Peyer's patch (tissue), 4 donors: ENCODE measurements at regions not wholly inside any gene's neighbourhood (a gene's known extent, or its start where the extent isn't known, plus 50 kb on each side); places are given as distances from the start of the nearest gene placed in this dataset.
A peak's percentile ranks its signal among the peaks of the same experiment; 100 is the strongest.

Experiments
- DNase-seq, 3 donors: peaks; one replicate each; pipeline ENCODE4 v3.0.0-alpha.2; 2017 to 2019
- H3K27ac ChIP-seq, 4 donors: fragments of 200-600 bp; sonication (generic); one replicate each; pipeline ENCODE4 v1.5.1; 2016 to 2019
- H3K27me3 ChIP-seq, 2 donors: fragments of 200-600 bp; sonication (generic); one replicate each; pipeline ENCODE4 v1.5.1; 2019
- H3K36me3 ChIP-seq, 3 donors: fragments of 200-600 bp; sonication (generic); one replicate each; pipeline ENCODE4 v1.5.1; 2016 to 2019
- H3K4me1 ChIP-seq, 4 donors: fragments of 200-600 bp; sonication (generic); one replicate each; pipeline ENCODE4 v1.5.1; 2016 to 2019
- H3K4me3 ChIP-seq, 4 donors: fragments of 200-600 bp; sonication (generic); 1 replicate in 3 of 4; 2 replicates in 1 of 4; pipeline ENCODE4 v1.5.1; 2016 to 2019; ENCODE audit warnings: mild to moderate bottlenecking in 1 of 4
- H3K9me3 ChIP-seq, 4 donors: fragments of 200-600 bp; sonication (generic); one replicate each; pipeline ENCODE4 v1.5.1; 2016 to 2019; ENCODE audit warnings: mild to moderate bottlenecking in 1 of 4
- POLR2A ChIP-seq, 2 donors: fragments of 450-650 bp; IDR thresholded peaks; one replicate each; pipeline ENCODE4 v1.5.1; 2017; ENCODE audit warnings: antibody characterized with exemption in 2 of 2, mild to moderate bottlenecking in 2 of 2, moderate library complexity in 2 of 2
- TF ChIP-seq, protein P1 (sequence below), 6 experiments: fragments of 450-650 bp in 4 of 6; fragments of 200-600 bp in 2 of 6; sonication (generic) in 1 of 6; IDR thresholded peaks; one replicate each; pipeline ENCODE4 v1.5.1; 2017 to 2019; ENCODE audit warnings: antibody characterized with exemption in 6 of 6, mild to moderate bottlenecking in 3 of 6, moderate library complexity in 1 of 6

DNA sequence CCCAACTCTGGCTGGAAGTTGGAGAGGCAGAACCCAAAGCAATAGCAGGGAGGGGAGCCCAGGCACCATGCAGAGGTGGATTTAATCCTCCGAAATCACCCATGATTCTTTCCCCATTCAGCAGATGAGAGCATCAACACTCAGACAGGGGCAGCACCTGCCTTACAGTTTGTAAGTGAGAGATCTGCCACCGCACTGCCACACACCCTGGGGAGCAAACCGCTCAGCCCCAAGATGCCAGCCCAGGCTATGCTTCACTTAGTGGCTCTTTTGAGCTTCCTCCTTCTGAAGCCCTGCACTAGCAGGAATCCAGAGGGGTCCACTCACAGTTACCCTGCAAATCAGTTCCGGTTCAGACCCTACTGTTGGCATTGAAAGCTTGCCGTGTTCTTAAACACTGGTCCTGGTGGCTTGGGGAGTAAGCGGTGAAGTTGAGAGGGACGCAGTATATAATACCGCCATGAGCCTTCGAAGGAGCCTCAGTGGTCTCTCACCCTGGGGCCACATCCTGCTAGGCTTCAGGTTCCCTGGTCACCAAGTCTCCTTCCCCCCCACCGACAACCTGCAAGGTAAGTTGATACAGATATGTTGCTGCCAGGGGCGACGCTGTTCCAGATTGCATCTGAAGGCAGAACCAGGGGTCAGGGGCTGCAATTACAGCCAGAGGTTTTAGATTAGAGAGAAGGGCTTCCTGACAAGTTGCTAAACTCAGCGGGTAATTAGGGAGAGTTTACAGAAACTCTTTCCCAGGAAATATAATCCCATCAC, 72.0 kb upstream of the CCND2 start:
- no peaks in the 10 kb centered on the region for H3K9me3 ChIP-seq
- H3K36me3 ChIP-seq: no peaks in the 10 kb centered on the region
- no peaks in the 10 kb centered on the region for H3K4me1 ChIP-seq
- H3K27me3 ChIP-seq: no peaks in the 10 kb centered on the region
- no peak for TF ChIP-seq POLR2A (IDR thresholded peaks at IDR 0.05)
- TF ChIP-seq, protein P1, sequence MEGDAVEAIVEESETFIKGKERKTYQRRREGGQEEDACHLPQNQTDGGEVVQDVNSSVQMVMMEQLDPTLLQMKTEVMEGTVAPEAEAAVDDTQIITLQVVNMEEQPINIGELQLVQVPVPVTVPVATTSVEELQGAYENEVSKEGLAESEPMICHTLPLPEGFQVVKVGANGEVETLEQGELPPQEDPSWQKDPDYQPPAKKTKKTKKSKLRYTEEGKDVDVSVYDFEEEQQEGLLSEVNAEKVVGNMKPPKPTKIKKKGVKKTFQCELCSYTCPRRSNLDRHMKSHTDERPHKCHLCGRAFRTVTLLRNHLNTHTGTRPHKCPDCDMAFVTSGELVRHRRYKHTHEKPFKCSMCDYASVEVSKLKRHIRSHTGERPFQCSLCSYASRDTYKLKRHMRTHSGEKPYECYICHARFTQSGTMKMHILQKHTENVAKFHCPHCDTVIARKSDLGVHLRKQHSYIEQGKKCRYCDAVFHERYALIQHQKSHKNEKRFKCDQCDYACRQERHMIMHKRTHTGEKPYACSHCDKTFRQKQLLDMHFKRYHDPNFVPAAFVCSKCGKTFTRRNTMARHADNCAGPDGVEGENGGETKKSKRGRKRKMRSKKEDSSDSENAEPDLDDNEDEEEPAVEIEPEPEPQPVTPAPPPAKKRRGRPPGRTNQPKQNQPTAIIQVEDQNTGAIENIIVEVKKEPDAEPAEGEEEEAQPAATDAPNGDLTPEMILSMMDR (IDR thresholded peaks at IDR 0.05): no peak
- DNase-seq: peak in 1 of 3 donors; percentile 26
- H3K27ac ChIP-seq: no peak overlapping the region
- H3K4me3 ChIP-seq: no peak overlapping the region

DNA sequence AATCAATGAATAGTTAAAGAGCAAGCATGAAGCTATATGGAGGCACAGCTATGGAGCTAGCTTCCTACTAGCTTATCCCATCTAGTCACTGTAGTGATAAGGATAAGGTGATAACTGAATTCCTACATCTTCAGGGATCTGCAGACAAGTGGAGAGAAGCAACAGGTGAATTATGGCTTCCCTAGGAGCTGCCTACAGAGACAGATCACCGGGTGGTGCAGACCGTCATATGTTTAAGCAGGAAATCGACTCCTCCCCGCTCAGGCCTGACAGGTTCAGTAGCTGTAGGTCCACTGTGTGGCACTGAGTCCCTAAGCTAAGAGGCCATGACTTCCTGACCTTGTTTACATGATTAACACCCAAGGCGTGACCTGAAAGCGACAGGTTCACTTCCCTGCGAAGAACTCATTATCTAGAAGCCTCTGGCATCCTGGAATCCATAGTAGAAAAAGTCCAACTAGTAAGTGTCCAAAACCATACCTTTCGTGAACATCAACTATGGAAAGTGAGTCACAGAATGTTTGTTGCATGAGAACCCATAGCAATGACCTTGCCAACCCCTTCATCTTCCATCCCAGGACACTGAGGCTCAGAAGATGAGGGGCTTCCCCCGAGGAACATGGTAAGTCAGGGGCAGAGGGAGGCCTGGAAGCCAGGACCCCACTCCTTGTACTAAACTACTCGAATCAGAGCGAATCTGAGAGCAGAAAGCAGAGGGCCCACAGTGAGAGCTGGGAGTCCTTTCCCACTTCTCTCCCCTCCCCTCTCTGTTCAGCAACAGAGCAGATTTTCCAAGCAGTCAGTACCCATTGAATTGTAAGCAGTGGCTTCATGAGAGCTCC, 75.4 kb upstream of the CCND2 start:
- Histone ChIP-seq H3K4me1 (no peaks in the 10 kb centered on the region), H3K4me3 (no peak overlapping the region), H3K36me3 (no peaks in the 10 kb centered on the region), H3K9me3 (no peaks in the 10 kb centered on the region), H3K27ac (no peak overlapping the region), H3K27me3 (no peaks in the 10 kb centered on the region)
- TF ChIP-seq, protein P1 (IDR thresholded peaks at IDR 0.05): no peak
- no peak for TF ChIP-seq POLR2A (IDR thresholded peaks at IDR 0.05)
- DNase-seq: no peak

DNA sequence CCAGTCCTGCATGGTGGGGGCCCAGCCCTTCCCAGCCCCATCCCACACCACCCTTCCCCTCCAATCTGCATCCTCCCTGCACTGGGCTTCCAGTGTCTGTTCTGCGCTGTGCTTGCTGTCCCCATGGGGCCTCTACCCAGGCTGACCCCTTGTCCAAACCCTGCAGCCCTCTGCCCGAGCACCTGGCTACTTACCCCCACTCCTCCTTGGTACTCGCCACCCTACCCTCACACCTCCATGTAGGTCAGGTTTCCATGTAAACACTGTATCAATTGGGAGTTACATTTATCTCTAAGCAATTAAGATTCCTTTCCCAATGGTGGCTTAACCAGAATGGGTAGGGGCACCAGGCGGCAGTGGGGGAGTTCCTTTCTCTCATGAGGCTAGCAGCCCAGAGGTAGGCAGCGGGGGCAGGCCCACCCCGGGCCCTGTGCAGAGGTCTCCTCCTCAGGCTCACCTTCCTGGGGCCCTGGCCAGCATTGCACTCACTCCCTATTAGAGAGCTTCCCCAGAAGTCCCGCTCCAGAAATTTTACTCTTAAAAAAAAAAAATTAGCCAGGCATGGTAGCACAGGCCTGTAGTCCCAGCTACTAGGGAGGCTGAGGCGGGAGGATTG, 76.6 kb upstream of the CCND2 start:
- Histone ChIP-seq H3K4me3 (no peak overlapping the region), H3K27ac (no peak overlapping the region), H3K4me1 (no peaks in the 10 kb centered on the region), H3K9me3 (no peaks in the 10 kb centered on the region), H3K27me3 (no peaks in the 10 kb centered on the region), H3K36me3 (no peaks in the 10 kb centered on the region)
- TF ChIP-seq POLR2A (IDR thresholded peaks at IDR 0.05): no peak
- TF ChIP-seq, protein P1 (IDR thresholded peaks at IDR 0.05): no peak
- no peak for DNase-seq

DNA sequence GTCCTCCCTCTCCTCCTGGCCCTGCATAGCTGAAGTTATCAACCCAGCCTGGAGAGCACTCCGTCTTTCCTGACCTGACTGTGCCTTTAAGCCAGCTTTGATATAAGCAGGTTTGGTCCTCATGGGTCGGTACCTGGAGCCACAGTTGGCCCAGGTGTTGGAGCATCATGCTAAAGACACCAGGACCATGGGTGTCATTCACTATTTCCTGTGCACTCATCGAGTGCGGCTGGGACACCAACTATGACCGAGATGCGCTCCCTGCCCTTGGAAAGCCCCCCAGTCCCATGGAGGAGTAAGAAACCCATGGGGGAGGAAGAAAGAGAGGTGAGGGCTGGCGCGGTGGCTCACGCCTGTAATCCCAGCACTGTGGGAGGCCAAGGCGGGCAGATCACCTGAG, 78.9 kb upstream of the CCND2 start:
- TF ChIP-seq, protein P1 (IDR thresholded peaks at IDR 0.05): no peak
- TF ChIP-seq POLR2A (IDR thresholded peaks at IDR 0.05): no peak
- DNase-seq: no peak
- Histone ChIP-seq H3K27me3 (no peaks in the 10 kb centered on the region), H3K27ac (no peak overlapping the region), H3K4me1 (no peaks in the 10 kb centered on the region), H3K9me3 (no peaks in the 10 kb centered on the region), H3K36me3 (no peaks in the 10 kb centered on the region), H3K4me3 (no peak overlapping the region)

DNA sequence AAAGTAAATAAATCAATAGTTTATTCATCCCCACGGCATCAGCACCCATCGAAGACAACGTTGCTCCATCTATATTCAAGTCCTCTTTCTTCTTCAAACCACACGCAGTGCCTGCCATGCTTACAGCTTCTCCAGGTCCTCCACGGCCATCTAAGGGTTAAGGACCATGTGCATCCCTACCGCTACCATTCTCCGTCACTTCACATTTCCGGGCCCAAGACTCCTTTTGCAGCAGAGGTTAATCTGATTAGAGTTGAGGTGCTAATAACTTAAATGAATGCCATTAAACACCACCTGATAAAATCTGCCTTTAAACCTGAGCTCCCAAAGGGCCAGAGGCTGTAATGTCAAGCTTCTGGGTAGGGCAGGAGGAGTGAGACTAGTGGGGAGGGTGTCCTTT, 79.7 kb upstream of the CCND2 start:
- Histone ChIP-seq H3K4me1 (no peaks in the 10 kb centered on the region), H3K27ac (no peak overlapping the region), H3K27me3 (no peaks in the 10 kb centered on the region), H3K9me3 (no peaks in the 10 kb centered on the region), H3K36me3 (no peaks in the 10 kb centered on the region), H3K4me3 (no peak overlapping the region)
- no peak for TF ChIP-seq POLR2A (IDR thresholded peaks at IDR 0.05)
- TF ChIP-seq, protein P1 (IDR thresholded peaks at IDR 0.05): no peak
- DNase-seq: no peak
